OCI-LY3 (cell line): ENCODE measurements at regions not wholly inside any gene's neighbourhood (a gene's known extent, or its start where the extent isn't known, plus 50 kb on each side); places are given as distances from the start of the nearest gene placed in this dataset.

Experiments used
- CTCF ChIP-seq: fragments of 200-600, 300-600 bp; sonication (generic); IDR thresholded peaks from 2 replicates; pipeline ENCODE4 v1.5.1; 2014; ENCODE audit warnings: antibody characterized with exemption, low read length, low read depth
- EZH2phosphoT487 ChIP-seq: fragments of 200-600 bp; shearing (Covaris generic); IDR thresholded peaks from 2 replicates; pipeline ENCODE4 v1.6.1; 2018; ENCODE audit warnings: antibody characterized with exemption, mixed run types, low read depth

DNA sequence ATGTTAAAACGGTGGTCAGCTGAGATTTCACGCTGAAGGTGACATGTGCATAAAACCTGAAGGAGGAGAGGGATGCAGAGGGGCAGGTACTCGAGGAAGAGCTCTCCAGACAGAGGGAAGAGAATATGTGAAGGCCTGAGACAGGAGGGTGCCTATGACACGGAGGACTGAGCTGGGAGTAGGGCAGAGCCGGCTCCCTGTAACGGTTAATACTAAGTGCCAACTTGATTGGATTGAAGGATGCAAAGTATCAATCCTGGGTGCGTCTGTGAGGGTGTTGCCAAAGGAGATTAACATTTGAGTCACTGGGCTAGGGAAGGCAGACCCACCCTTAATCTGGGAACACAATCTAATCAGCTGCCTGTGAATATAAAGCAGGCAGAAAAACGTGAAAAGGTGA, 136.2 kb upstream of the SYT6 start:
- TF ChIP-seq CTCF (no peak), EZH2phosphoT487 (no peak)
